ENCODE measurements at regions not wholly inside any gene's neighbourhood (a gene's known extent, or its start where the extent isn't known, plus 50 kb on each side); places are given as distances from the start of the nearest gene placed in this dataset.

- no peak for TF ChIP-seq BHLHE40 (IDR thresholded peaks at IDR 0.05; ENCODE audit: low read depth, low read length)
- no peak for TF ChIP-seq CEBPB (IDR thresholded peaks at IDR 0.05; ENCODE audit: low read depth, low read length)
- TF ChIP-seq, protein P1, sequence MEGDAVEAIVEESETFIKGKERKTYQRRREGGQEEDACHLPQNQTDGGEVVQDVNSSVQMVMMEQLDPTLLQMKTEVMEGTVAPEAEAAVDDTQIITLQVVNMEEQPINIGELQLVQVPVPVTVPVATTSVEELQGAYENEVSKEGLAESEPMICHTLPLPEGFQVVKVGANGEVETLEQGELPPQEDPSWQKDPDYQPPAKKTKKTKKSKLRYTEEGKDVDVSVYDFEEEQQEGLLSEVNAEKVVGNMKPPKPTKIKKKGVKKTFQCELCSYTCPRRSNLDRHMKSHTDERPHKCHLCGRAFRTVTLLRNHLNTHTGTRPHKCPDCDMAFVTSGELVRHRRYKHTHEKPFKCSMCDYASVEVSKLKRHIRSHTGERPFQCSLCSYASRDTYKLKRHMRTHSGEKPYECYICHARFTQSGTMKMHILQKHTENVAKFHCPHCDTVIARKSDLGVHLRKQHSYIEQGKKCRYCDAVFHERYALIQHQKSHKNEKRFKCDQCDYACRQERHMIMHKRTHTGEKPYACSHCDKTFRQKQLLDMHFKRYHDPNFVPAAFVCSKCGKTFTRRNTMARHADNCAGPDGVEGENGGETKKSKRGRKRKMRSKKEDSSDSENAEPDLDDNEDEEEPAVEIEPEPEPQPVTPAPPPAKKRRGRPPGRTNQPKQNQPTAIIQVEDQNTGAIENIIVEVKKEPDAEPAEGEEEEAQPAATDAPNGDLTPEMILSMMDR (conservative IDR thresholded peaks at IDR 0.05; ENCODE audit: low read depth, low read length): no peak
- TF ChIP-seq POLR2A (IDR thresholded peaks at IDR 0.05; ENCODE audit: low read depth, low read length): no peak
- no peak for TF ChIP-seq RAD21 (IDR thresholded peaks at IDR 0.05; ENCODE audit: low read length)
- TF ChIP-seq MXI1 (IDR thresholded peaks at IDR 0.05; ENCODE audit: borderline replicate concordance, low read depth, low read length): no peak
- no peak for TF ChIP-seq SMC3 (IDR thresholded peaks at IDR 0.05; ENCODE audit: low read depth, low read length)
- TF ChIP-seq RFX5 (IDR thresholded peaks at IDR 0.05; ENCODE audit: low read depth, low read length): no peak
- TF ChIP-seq, protein P2, sequence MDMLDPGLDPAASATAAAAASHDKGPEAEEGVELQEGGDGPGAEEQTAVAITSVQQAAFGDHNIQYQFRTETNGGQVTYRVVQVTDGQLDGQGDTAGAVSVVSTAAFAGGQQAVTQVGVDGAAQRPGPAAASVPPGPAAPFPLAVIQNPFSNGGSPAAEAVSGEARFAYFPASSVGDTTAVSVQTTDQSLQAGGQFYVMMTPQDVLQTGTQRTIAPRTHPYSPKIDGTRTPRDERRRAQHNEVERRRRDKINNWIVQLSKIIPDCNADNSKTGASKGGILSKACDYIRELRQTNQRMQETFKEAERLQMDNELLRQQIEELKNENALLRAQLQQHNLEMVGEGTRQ (IDR thresholded peaks at IDR 0.05; ENCODE audit: low read depth, low read length): no peak
- no peak for TF ChIP-seq CHD1 (IDR thresholded peaks at IDR 0.05; ENCODE audit: low read depth, low read length)
- no peak for TF ChIP-seq MAFK (IDR thresholded peaks at IDR 0.05; ENCODE audit: low read depth, low read length)
- TF ChIP-seq, protein P3, sequence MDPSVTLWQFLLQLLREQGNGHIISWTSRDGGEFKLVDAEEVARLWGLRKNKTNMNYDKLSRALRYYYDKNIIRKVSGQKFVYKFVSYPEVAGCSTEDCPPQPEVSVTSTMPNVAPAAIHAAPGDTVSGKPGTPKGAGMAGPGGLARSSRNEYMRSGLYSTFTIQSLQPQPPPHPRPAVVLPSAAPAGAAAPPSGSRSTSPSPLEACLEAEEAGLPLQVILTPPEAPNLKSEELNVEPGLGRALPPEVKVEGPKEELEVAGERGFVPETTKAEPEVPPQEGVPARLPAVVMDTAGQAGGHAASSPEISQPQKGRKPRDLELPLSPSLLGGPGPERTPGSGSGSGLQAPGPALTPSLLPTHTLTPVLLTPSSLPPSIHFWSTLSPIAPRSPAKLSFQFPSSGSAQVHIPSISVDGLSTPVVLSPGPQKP (IDR thresholded peaks at IDR 0.05; ENCODE audit: borderline replicate concordance, low read depth, low read length): no peak
- TF ChIP-seq NFE2L2 (IDR thresholded peaks at IDR 0.05; ENCODE audit: low read depth, low read length): no peak
- TF ChIP-seq FOS (IDR thresholded peaks at IDR 0.05; ENCODE audit: low read depth, low read length): no peak
Observed at GRCh38 chr7:52021343-52021742, 704.7 kb upstream of the COBL start.
